HG03135 (cell line): ENCODE measurements at regions not wholly inside any gene's neighbourhood (a gene's known extent, or its start where the extent isn't known, plus 50 kb on each side); places are given as distances from the start of the nearest gene placed in this dataset.

ENCODE experiments used
- ATAC-seq: cut with Tn5 transposase; IDR thresholded peaks from one replicate; pipeline ENCODE4 v1.9.1; 2021; ENCODE audit warnings: mild to moderate bottlenecking, moderate library complexity; ENCODE audit not compliant: unreplicated experiment

DNA sequence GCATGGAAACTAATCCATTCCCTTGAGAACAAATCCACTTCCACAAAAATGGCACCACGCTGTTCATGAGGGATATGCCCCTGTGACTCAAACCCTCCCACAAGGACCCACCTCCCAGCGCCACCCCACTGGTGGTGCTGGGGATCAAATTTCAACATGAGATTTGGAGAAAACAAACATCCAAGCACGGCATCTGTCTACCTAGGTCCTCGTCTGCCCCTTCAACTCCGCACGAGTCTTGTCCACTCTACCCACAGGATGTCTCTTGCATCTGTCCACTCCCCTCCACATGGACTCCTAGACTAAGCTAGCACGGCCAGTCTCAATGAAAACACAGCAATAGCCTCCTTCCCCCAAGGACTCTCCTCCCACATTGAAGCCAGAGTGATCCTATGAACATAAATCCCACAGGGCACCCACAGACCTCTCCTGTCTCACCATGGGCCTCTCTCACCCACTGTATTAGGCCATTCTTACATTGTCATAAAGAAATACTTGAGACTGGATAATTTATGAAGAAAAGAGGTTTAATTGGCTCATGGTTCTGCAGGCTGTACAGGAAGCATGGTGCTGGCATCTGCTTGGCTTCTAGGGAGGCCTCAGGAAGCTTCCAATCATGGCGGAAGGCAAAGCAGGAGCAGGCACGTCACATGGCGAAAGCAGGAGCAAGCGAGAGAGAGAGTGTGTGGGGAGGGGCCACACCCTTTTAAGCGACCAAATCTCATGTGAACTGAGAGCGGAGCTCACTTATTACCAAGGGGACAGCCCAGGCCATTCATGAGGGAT lies 101.4 kb downstream of the TOMM20 start:
- no peak for ATAC-seq

DNA sequence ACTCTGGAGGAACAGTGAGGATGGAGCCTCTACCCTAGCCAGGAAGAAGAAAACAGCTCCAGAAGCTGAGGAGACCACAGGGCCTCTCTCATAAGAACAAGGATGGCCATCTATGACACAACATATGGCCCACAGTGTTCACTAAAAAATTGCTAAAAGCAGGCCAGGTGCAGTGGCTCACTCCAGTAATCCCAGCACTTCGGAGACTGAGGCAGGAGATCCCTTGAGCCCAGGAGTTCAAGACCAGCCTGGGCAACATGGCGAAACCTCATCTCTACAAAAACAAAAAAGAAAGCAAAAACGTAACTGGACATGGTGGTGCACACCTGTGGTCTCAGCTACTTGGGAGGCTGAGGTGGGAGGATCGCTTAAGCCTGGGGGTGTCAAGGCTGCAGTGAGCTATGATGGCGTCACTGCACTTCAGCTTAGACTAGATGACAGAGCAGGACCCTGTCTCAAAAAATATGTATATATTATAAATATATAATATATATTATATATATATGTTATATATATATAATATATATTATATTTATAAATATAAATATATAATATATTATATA lies 103.1 kb downstream of the TOMM20 start:
- ATAC-seq, result no peak

DNA sequence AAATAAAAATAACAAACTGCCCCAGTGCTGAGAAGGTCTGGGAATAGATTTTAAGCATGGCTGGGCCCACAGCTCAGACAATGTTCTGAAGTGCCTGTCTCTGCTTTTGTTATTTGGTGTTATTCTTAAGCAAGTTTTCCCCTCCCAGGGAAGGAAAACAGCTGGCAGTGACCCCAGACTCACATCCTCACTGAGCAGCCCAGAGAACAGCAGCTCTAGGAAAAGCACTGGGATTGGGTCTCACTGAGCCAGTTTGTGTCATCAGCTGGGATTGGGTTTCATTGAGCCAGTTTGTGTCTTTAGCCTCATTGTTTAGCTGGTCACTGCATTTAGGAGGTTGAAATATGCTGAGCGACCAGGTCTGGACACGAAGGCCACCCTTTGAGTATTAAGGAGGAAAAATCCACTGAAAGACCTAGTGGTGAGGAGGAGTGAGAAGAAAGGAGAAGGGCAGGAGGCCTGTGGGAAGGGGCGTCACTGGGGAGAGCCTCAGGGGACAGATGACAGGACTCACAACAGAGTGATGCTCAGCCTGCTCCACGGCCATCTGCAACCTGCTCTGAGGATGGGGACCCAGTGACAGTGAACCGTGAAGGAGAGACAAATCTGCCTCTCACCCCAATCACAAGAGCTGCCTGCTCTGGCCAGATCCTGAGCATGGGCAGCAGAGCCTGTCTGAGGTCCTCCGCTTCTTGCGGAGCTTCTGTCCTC lies 103.8 kb downstream of the TOMM20 start:
- no peak for ATAC-seq

DNA sequence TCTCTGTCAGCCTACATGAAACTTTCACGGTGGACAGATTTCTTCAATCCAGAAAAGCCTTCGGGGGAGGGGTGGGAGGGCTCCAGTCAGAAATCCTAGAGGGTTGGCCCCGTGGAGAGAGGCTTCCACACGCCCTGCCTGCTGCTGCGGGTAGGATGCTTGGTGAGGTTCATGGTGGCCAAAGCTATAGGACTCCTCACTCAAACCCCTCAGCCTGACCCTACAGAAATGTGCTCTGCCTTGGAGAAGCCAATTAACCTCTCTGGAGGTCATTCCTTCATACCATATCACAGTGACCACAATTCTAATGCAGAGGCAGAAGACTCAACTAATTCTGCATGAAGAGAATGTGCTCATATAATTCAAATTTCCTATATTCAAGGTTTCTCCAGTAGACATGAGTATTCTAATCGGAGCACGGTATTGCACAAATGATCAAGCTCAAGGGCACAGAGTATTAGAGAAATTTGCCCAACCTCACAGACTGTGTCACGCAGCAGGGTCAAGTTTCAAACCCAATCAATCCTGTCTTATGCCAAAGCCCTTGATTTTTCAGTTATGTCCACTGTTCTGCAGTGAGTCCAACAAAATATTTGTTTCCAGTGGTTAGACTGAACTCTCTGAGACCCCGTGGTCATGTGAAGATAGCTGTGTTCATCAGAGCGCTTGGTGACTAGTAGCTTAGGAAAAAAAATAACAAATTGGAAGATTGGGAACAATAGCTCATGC lies 104.8 kb downstream of the TOMM20 start:
- no peak for ATAC-seq

DNA sequence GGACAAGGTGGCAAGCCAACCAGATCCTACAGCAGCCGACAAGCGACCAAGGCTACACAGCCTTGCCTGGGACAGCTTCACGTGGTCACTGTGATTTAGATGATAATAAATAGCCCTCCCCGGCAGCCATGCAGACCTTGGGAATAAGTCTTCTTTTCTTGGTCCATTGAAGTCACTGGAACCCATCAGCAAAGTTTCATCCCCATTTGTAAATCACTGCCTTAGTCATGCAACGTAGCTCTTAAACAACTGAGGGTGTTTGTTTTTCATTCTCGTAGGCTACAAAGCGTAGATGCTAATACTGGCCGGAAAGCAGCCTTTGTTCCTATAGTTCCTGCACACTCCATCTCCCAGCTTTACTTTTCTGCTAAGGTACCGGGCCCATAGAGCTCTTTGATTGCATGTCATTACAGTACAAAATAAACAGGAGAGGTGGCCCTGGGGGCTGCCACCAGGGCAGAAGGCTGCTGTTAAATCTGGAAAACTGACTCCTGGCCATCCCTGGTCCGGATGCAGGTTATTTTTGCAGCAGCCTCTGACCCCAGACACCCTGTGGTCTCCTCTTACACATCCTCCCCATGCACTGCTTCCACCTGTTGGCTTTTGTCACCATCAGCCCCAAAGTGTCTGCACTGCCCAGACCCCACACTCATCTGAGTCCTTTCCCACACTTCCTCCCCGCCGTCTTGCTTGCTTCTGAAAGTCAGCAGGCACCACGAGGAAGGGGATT lies 105.5 kb downstream of the TOMM20 start:
- ATAC-seq, result no peak

DNA sequence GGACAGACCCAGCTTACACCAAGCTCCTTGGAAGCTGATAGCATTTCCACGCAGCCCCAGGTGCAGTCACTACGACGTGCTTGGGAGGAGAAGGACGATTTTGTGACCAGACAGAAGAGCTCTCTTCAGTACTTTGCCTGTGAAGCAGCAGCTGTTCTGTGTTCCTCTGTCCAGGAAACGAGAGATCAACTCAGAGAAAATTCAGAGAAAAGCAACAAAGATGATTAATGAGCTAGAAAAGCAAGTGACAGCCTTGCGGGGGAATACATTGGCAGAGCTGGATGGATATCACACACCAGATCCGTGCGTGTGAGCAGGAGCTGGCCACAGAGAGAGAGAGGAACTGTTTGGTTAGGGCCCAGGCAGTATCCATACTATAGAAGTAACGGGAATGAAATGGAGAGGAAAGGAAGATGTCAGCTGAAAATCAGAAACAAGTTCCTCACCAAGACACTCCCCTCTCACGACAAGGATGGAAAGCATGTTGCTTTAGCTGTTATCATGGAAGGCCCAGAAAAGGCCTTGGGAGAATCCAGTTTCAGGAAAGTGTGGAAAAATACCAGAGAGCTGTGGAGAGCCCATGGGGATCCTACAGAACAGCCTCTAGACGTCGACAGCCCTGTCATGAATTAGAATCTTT lies 106.2 kb downstream of the TOMM20 start:
- no peak for ATAC-seq

DNA sequence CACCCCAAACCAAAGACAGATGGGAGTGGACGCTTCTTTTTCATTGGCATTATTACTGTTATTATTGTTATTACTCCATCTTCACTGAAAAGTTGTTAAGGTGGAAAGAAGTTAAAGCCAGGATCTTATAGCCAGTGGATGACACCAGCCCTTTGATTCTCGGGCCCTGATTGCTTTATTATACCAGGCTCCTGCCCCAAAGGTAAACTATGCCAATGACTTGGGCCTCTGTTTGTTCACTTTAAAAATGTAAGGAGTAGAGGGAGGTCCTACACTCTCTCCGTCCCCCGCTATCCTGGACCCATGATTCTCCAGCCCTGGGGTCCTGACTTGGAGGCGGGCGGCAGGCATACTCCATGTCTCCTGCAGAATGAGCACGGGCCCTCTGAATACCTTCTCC lies 106.8 kb downstream of the TOMM20 start:
- ATAC-seq, result no peak

DNA sequence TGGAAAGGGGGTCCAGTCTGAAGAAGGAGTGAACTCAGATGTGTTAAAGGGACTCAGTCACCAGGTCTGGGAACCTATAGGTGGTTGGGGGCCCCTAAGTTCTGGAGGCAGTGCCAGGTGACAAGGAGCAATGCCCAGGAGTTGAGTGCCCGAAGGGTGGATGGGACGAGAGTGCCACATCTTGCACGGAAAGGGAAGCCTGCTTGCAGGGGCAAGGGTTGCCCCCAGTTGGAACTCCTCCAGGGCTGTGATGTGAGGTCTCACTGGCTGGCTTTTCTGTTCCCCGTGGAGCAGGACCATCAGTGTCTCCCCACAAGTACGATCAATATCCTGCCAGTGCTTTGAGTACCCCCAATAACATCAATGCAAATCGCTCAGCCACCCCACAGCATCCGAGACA lies 107.3 kb downstream of the TOMM20 start:
- no peak for ATAC-seq

DNA sequence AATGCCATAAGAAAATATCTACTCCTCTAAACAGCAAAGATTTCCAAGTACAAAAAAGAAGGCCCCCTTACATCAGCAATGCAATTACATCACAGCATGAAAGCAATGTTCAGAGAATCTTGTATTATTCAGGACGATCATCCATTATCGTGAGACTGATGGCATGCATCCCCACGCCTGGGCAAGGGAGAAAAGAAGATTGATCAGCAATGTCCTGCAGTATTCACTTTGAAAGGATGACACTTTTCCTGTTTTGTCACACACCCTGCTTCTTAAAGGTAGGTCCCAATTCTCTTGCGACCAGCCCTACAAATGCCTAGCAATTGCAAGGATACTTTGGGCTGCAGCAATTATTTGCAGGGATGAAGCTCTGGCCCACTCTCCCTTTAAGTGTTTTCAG lies 108.7 kb downstream of the TOMM20 start:
- ATAC-seq, result no peak

DNA sequence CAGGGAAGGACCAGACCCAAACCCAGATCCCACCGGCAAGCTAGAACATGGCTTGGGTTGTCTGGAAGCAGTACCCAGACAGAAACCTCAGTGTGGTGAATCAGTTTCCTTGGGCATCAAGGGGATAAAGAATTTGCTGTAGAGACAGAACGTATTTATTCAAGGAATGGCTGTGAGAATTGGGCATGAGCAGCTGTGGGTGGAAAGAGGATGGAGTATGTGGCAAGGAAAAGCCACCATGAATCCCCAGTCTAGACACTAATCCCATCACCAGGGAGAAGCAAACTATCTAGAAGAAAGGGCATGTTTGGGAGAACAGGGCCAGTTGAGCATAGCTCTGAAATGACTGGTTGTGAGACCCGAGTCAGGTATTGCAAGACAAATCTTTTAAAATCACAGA lies 109.2 kb downstream of the TOMM20 start:
- no peak for ATAC-seq

DNA sequence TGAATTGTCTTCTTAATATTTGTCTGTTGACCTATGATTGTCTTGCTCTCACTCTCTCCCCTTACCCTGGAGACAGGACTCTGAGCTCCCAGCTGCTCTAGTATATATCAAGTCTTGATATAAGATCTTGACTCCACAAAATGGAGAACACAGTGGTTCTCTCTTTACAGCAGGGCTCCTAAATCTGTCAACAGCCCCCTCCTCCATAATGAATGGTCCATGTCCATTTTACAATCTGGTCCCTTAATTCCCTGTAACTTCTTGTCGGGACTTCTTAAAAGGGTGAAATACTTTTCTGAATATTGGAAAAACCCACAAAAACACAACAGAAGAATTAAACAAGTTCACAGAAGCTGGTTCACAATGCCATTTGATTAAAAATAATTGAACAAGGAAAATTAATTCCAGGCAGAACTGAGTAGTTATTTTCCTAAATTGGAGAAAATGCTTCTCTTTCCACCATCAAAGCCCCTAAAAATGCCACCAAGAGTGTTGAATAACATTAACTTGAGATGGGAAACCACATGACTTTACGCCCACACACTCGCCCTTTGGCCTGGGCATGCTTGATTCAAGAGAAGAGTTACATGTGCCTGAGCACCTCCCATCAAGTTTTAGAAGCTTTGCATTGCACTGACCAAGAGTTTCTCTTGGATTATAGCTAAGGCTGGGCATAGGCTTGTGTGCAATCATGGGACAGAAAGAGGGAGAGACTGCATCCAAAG lies 109.8 kb downstream of the TOMM20 start:
- no peak for ATAC-seq

DNA sequence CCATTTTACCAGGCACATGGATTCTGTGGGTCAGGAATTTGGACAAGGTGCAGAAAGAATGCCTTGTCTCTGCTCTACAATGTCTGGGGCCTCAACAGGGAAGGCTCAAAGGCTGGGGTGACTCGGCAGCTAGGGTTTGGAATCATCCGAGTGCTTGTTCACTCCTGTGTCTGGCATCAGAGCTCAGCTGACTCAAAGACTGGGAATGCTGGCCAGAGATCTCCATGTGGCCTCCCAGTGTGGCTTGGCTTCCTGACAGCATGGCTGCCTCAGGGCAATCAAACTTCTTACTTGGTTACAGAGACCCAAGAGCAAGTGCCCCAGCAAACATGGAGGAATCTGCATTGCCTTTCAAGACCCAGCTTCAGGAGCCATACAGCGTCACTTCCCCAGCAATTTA lies 110.5 kb downstream of the TOMM20 start:
- ATAC-seq, result no peak

DNA sequence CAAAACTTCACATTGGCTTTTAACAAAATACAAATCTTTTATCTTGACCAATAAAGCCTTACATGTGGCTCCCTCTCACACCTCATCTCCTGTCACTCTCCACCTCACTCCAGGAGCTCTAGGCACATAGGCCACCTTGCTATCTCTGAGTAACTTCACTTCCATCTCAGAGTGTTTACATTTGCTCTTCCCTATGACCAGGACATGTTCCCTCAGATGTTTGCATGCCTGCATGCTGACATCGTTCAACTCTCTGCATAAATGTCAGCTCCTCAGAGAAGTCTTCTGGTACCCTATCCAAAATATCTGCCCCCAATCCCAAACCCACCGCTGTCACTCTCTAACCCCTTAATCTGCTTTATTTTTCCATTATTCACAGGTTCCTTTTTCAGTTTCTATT lies 110.9 kb downstream of the TOMM20 start:
- ATAC-seq, result no peak

DNA sequence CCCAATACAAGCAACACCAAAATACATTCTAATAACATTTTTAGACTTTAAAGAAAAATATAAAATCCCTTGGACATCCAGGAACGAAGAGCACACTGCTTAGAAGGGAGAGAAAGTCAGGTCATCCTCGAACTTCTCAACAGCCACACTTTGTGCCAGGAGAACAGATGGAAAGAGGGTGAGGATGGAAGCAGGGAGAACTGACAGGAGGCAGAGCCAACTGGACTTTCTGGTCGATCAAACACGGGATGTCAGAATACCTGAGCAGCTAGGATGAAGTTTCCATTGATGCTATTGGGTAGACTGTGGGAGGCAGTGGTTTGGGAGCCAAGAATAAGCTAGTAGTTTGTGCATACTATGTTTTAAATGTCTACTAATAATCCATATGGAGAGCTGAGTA lies 111.4 kb downstream of the TOMM20 start:
- ATAC-seq, result no peak

DNA sequence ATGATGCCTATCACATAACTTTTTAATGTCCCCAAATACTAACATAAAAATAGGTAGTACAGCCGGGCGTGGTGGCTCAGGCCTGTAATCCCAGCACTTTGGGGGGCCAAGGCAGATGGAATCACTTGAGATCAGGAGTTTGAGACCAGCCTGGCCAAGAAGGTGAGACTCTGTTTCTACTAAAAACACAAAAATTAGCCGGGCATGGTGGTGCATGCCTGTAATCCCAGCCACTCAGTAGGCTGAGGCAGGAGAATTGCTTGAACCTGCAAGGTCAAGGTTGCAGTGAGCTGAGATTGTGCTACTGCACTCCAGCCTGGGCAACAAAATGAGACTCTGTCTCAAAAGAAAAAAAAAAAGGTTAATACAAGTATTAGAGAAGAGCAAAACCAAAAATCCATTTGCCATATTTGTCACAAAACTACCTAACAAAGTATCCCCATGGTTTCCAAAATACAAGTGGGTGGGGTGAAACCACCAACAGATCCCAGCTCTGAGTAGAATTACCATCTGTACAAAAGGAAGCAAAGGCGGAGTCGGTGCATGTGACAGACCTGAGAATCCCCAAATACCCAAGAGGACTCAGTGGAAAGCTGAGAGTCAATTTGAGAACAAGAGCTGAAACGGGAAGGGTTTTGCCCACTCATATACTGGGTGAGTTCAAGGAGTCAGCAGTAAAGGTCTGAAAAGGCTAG lies 113.2 kb downstream of the TOMM20 start:
- peak; percentile 26 for ATAC-seq

DNA sequence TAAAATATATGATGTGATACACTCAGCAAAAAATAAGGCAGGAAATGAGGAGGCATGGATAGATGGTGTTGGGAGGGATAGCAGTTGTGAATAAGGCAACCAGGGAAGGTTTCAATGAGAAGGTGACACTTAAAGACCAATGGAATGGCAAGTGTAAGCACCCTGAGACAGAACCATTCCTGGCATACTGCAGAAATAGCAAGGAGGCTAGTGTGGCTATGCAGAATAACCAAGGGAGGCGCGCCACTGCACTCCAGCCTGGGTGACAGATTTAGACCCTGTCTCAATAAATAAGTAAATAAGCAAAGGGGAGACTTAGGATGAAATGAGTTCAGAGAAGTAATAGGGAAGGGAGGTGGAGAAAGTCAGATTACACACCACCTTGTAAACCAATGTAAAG lies 113.9 kb downstream of the TOMM20 start:
- ATAC-seq, result no peak

DNA sequence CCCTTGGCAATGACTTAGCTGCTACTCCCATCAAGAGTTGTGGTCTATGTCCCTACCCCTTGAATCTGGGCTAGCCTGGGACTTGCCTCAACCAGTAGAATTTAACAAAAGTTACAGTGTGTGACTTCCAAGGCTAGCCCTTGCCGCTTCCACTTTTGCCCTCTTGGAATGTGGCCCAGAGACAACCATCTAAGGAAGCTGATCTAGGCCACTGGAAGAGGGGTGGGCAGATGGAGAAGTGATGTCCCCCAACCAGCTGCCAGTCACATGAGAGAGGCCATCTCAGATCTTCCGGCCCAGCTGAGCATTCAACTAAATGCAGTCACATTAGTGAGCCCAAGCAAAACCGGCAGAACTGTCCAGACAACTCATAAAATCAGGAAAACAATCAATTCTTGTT lies 115.1 kb downstream of the TOMM20 start:
- no peak for ATAC-seq

DNA sequence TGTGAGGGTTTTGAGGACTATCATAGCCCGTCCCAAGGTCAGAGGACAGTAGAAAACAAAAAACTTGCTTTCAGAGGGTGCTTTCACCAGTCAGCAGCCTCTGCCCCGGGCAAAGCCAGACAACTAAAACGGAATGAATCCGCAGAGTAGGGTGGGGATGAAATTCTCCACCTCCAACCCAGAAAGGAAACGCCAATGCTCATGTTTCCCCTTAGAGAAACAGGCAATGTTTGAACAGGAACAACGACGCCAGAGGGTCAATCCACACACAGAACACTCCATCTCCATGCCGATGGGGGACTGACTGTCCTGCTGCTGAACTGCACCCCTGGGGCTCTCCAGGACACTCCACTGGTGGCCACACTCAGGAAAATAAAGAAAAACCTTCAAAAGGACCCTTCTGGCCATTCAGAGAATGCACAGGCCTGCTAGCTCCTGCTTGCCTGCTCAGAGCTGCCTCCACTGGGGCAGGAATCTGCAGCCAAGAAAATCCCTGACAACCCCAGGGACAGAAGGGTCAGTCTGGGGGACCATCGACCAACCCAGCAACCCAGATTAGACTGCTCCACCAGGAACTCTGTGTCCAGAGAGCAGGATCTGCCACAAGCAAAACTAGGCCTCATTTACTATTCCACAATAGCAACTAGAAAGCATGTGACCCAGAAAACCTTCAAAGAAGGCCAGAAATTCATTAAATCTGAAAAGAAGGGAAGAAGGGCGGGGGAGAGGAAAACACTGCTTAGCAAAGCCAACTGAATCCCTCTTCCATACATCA lies 116.0 kb downstream of the TOMM20 start:
- ATAC-seq, result no peak
